OCI-LY7 (cell line): ENCODE measurements at regions not wholly inside any gene's neighbourhood (a gene's known extent, or its start where the extent isn't known, plus 50 kb on each side); places are given as distances from the start of the nearest gene placed in this dataset.

Experiments
- EZH2phosphoT487 ChIP-seq: fragments of 200-600 bp; sonication (generic); IDR thresholded peaks from 2 replicates; pipeline ENCODE4 v1.6.1; 2018; ENCODE audit warnings: low read depth, borderline replicate concordance, mild to moderate bottlenecking, mixed run types, antibody characterized with exemption, low read length, moderate library complexity, mixed read lengths
- TF ChIP-seq, protein P1 (sequence below): fragments of 200-600 bp; sonication (generic); conservative IDR thresholded peaks from 2 replicates; pipeline ENCODE4 v1.5.1; 2014; ENCODE audit warnings: mild to moderate bottlenecking, antibody characterized with exemption, low read length, moderate library complexity, mixed read lengths

DNA sequence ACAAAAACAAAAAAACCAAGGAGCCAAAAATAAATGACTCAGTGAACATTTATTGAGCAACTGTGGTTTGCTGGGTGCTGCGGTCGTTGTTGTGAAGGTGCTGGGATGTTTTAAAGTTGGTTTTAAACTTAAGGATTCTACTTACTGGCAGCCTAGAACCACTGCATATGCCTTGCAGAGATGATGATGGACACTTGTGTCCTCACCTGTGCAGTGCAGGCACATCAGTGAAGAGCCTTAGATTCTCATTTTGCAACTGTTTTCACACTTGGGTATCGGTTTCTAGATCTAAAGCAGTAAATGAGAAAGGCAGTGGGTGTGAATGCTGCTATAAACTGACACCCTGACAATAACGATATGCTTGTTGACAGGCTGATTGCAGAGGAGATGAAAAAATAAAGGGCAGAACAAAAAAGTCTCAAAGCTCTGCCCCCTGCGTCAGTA is 68.8 kb downstream of the UTRN start:
- TF ChIP-seq, protein P1, sequence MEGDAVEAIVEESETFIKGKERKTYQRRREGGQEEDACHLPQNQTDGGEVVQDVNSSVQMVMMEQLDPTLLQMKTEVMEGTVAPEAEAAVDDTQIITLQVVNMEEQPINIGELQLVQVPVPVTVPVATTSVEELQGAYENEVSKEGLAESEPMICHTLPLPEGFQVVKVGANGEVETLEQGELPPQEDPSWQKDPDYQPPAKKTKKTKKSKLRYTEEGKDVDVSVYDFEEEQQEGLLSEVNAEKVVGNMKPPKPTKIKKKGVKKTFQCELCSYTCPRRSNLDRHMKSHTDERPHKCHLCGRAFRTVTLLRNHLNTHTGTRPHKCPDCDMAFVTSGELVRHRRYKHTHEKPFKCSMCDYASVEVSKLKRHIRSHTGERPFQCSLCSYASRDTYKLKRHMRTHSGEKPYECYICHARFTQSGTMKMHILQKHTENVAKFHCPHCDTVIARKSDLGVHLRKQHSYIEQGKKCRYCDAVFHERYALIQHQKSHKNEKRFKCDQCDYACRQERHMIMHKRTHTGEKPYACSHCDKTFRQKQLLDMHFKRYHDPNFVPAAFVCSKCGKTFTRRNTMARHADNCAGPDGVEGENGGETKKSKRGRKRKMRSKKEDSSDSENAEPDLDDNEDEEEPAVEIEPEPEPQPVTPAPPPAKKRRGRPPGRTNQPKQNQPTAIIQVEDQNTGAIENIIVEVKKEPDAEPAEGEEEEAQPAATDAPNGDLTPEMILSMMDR, result no peak
- TF ChIP-seq EZH2phosphoT487, result no peak
